T-helper 2 cell treated with Interferon-gamma antibody and Interleukin-4, amounts not matched to agents 100 ng/mL and 5 ng/mL, for 36 hours (primary cell): ENCODE measurements at regions not wholly inside any gene's neighbourhood (a gene's known extent, or its start where the extent isn't known, plus 50 kb on each side); places are given as distances from the start of the nearest gene placed in this dataset.
"Not testable (repeated sequence)": the region's sequence is repeated elsewhere in the genome, so short reads cannot be mapped to it uniquely, and the experiment has no call there.

ENCODE experiments used
- intact Hi-C: fragments of 100-400 bp; cut with micrococcal nuclease; formaldehyde crosslinking; loops from one replicate; pipeline ENCODE4 v1.15.1; 2023

GRCh38 chr18:11512096-11513025 lies 97.0 kb upstream of the SLC35G4 start:
- intact Hi-C loops = no loop called here

GRCh38 chr18:11511434-11512095 lies 97.8 kb upstream of the SLC35G4 start:
- intact Hi-C loops = no loop called here

GRCh38 chr18:11506856-11507255 lies 102.5 kb upstream of the SLC35G4 start:
- intact Hi-C loops = no loop called here

GRCh38 chr18:11505993-11506392 lies 103.4 kb upstream of the SLC35G4 start:
- intact Hi-C loops = no loop called here

- intact Hi-C loops = no loop called here
Measured at GRCh38 chr18:11504962-11505361, 104.4 kb upstream of the SLC35G4 start.

GRCh38 chr18:11502368-11502767 lies 107.0 kb upstream of the SLC35G4 start:
- intact Hi-C loops = no loop called here

- intact Hi-C loops = no loop called here
Measured at GRCh38 chr18:11501352-11501751, 108.0 kb upstream of the SLC35G4 start.

- intact Hi-C loops = no loop called here
Measured at GRCh38 chr18:11500153-11501122, 109.0 kb upstream of the SLC35G4 start.

- intact Hi-C loops = no loop called here
Measured at GRCh38 chr18:11498821-11499220, 110.6 kb upstream of the SLC35G4 start.

- intact Hi-C loops = no loop called here
Measured at GRCh38 chr18:11497585-11497984, 111.8 kb upstream of the SLC35G4 start.

- intact Hi-C loops = no loop called here
Measured at GRCh38 chr18:11496526-11497172, 112.7 kb upstream of the SLC35G4 start.

- intact Hi-C loops = no loop called here
Measured at GRCh38 chr18:11495441-11495840, 114.0 kb upstream of the SLC35G4 start.

- intact Hi-C loops = no loop called here
Measured at GRCh38 chr18:11494107-11494506, 115.3 kb upstream of the SLC35G4 start.

- intact Hi-C loops = no loop called here
Measured at GRCh38 chr18:11489266-11489899, 120.0 kb upstream of the SLC35G4 start.

GRCh38 chr18:11488175-11488574 lies 121.2 kb upstream of the SLC35G4 start:
- intact Hi-C loops = no loop called here

- intact Hi-C loops = no loop called here
Measured at GRCh38 chr18:11487390-11487789, 122.0 kb upstream of the SLC35G4 start.

- intact Hi-C loops = no loop called here
Measured at GRCh38 chr18:11482271-11482670, 127.1 kb upstream of the SLC35G4 start.

- intact Hi-C loops = no loop called here
Measured at GRCh38 chr18:11480692-11481091, 128.7 kb upstream of the SLC35G4 start.

- intact Hi-C loops = not testable (repeated sequence)
Measured at GRCh38 chr18:11479031-11479430, 130.4 kb upstream of the SLC35G4 start.

GRCh38 chr18:11470941-11471340 lies 138.5 kb upstream of the SLC35G4 start:
- intact Hi-C loops = no loop called here
